GM12891 (cell line): ENCODE measurements at regions not wholly inside any gene's neighbourhood (a gene's known extent, or its start where the extent isn't known, plus 50 kb on each side); places are given as distances from the start of the nearest gene placed in this dataset.

Source experiments
- DNase-seq: peaks from one replicate; pipeline ENCODE4 v3.0.0; 2011; ENCODE audit warnings: low spot score; ENCODE audit not compliant: insufficient read length
- FAIRE-seq: peaks from 2 replicates; lab custom pipeline; 2011; peaks lifted over from hg19 to GRCh38; lab: Jason Lieb, UNC
- PAX5 ChIP-seq: IDR thresholded peaks from 2 replicates; pipeline ENCODE4 v1.6.1; 2011; ENCODE audit warnings: low read length, moderate library complexity, mild to moderate bottlenecking; ENCODE audit not compliant: insufficient read depth, severe bottlenecking
- POLR2A ChIP-seq: IDR thresholded peaks from 2 replicates; pipeline ENCODE4 v1.6.1; 2011; ENCODE audit warnings: low read depth, low read length, control low read depth
- POLR2AphosphoS5 ChIP-seq: IDR thresholded peaks from 2 replicates; pipeline ENCODE4 v1.6.1; 2011; ENCODE audit warnings: low read depth, low read length, control low read depth
- POU2F2 ChIP-seq: IDR thresholded peaks from 2 replicates; pipeline ENCODE4 v1.6.1; 2011; ENCODE audit warnings: low read depth, mild to moderate bottlenecking, control low read depth, low read length, moderate library complexity
- SPI1 ChIP-seq: IDR thresholded peaks from 2 replicates; pipeline ENCODE4 v1.6.1; 2011; ENCODE audit warnings: low read depth, low read length, control low read depth
- TAF1 ChIP-seq: IDR thresholded peaks from 2 replicates; pipeline ENCODE4 v1.6.1; 2011; ENCODE audit warnings: low read depth, low read length, control low read depth

GRCh38 chr2:77910136-77910535 is 388.0 kb upstream of the LRRTM4 start:
- FAIRE-seq, result no peak
- TF ChIP-seq POLR2AphosphoS5, result no peak
- TF ChIP-seq SPI1, result no peak
- TF ChIP-seq PAX5, result no peak
- TF ChIP-seq POU2F2, result no peak
- no peak for TF ChIP-seq POLR2A
- TF ChIP-seq TAF1, result no peak
- no peak for DNase-seq

GRCh38 chr2:77920838-77921366 is 398.7 kb upstream of the LRRTM4 start:
- TF ChIP-seq POLR2A, result no peak
- no peak for TF ChIP-seq POU2F2
- TF ChIP-seq POLR2AphosphoS5, result no peak
- TF ChIP-seq SPI1, result no peak
- TF ChIP-seq PAX5, result no peak
- no peak for TF ChIP-seq TAF1
- no peak for DNase-seq

GRCh38 chr2:77922567-77922966 is 400.4 kb upstream of the LRRTM4 start:
- TF ChIP-seq POLR2A, result no peak
- TF ChIP-seq SPI1, result no peak
- TF ChIP-seq POU2F2, result no peak
- TF ChIP-seq PAX5, result no peak
- no peak for TF ChIP-seq POLR2AphosphoS5
- TF ChIP-seq TAF1, result no peak

More at GRCh38 chr2:77920838-77921366, 398.7 kb upstream of the LRRTM4 start:
- FAIRE-seq, result no peak

GRCh38 chr2:77937366-77937765 is 415.2 kb upstream of the LRRTM4 start:
- no peak for DNase-seq
- FAIRE-seq, result no peak
- TF ChIP-seq PAX5, result no peak

More at GRCh38 chr2:77922567-77922966, 400.4 kb upstream of the LRRTM4 start:
- DNase-seq, result no peak
- no peak for FAIRE-seq

GRCh38 chr2:77938462-77938861 is 416.3 kb upstream of the LRRTM4 start:
- DNase-seq (no peak), FAIRE-seq (no peak)
- TF ChIP-seq POLR2AphosphoS5 (no peak), POU2F2 (no peak), TAF1 (no peak), PAX5 (no peak), POLR2A (no peak), SPI1 (no peak)

GRCh38 chr2:77939370-77939769 is 417.2 kb upstream of the LRRTM4 start:
- DNase-seq, result no peak
- TF ChIP-seq SPI1 (no peak), POU2F2 (no peak), POLR2AphosphoS5 (no peak), PAX5 (no peak), TAF1 (no peak), POLR2A (no peak)
- FAIRE-seq, result no peak

- TF ChIP-seq POU2F2, result no peak
- no peak for TF ChIP-seq SPI1
- no peak for TF ChIP-seq POLR2A
- no peak for TF ChIP-seq POLR2AphosphoS5
- TF ChIP-seq TAF1, result no peak
- no peak for TF ChIP-seq PAX5
- DNase-seq (no peak), FAIRE-seq (no peak)
Measured at GRCh38 chr2:77939801-77940200, 417.6 kb upstream of the LRRTM4 start.

- TF ChIP-seq POLR2AphosphoS5 (no peak), POLR2A (no peak), TAF1 (no peak), PAX5 (no peak), POU2F2 (no peak), SPI1 (no peak)
- no peak for FAIRE-seq
- no peak for DNase-seq
Measured at GRCh38 chr2:77954931-77955330, 432.8 kb upstream of the LRRTM4 start.

- TF ChIP-seq SPI1 (no peak), POLR2A (no peak), PAX5 (no peak), POLR2AphosphoS5 (no peak), POU2F2 (no peak), TAF1 (no peak)
- FAIRE-seq, result no peak
- DNase-seq, result no peak
Measured at GRCh38 chr2:77962943-77963342, 440.8 kb upstream of the LRRTM4 start.

- TF ChIP-seq POLR2AphosphoS5, result no peak
- TF ChIP-seq POU2F2, result no peak
- TF ChIP-seq POLR2A, result no peak
- no peak for TF ChIP-seq TAF1
- DNase-seq (no peak), FAIRE-seq (no peak)
Measured at GRCh38 chr2:77977471-77978063, 455.4 kb upstream of the LRRTM4 start.

- no peak for DNase-seq
- no peak for TF ChIP-seq TAF1
- TF ChIP-seq POLR2AphosphoS5, result no peak
- no peak for TF ChIP-seq SPI1
- TF ChIP-seq POLR2A, result no peak
- no peak for TF ChIP-seq POU2F2
- no peak for TF ChIP-seq PAX5
- FAIRE-seq, result no peak
Measured at GRCh38 chr2:77995161-77995560, 473.0 kb upstream of the LRRTM4 start.
